ENCODE measurements at regions not wholly inside any gene's neighbourhood (a gene's known extent, or its start where the extent isn't known, plus 50 kb on each side); places are given as distances from the start of the nearest gene placed in this dataset.

- TF ChIP-seq CTCF (IDR thresholded peaks at IDR 0.05) (no peak), POLR2A (IDR thresholded peaks at IDR 0.05) (no peak)
Observed at GRCh38 chr7:96832092-96832662, 122.5 kb upstream of the SEM1 start.

Data from breast epithelium (tissue), 3 donors.